H1 (cell line): ENCODE measurements at regions not wholly inside any gene's neighbourhood (a gene's known extent, or its start where the extent isn't known, plus 50 kb on each side); places are given as distances from the start of the nearest gene placed in this dataset.

Source experiments
- RXRA ChIP-seq: IDR thresholded peaks from 2 replicates; pipeline ENCODE4 v1.6.1; 2011; ENCODE audit warnings: low read depth, mild to moderate bottlenecking, low read length, moderate library complexity; ENCODE audit not compliant: insufficient read depth

DNA sequence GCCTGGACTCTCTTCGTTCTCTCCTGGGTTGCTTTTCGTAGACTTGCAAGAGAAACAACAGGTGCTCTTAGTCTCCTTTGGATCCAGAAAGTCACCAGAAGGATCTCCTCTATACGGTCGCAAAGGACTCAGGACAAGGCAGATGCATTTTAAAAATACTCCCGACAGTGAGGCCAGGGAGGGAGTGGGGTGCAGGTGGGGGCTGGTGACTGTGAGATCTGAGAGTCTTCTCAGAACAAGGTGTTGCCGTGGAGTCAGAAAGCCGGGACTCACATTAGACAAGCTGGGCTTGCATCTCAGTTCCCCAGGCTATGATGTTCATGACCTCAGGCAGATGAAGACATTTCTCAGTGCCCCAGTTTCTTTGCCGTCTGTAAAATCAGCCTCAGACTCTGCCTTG, 507.2 kb downstream of the TCERG1L start (continued):
- no peak for TF ChIP-seq RXRA
